Stimulated activated CD8-positive, alpha-beta memory T cell treated with anti-CD3 and anti-CD28 coated beads, Interleukin-7, amount 100 ng/mL, for 1 hour (primary cell): ENCODE measurements at regions not wholly inside any gene's neighbourhood (a gene's known extent, or its start where the extent isn't known, plus 50 kb on each side); places are given as distances from the start of the nearest gene placed in this dataset.

Experiments
- DNase-seq, 2 donors: peaks; one replicate each; pipeline ENCODE4 v3.0.0-alpha.2; 2020; ENCODE audit warnings: low read depth in 2 of 2

DNA sequence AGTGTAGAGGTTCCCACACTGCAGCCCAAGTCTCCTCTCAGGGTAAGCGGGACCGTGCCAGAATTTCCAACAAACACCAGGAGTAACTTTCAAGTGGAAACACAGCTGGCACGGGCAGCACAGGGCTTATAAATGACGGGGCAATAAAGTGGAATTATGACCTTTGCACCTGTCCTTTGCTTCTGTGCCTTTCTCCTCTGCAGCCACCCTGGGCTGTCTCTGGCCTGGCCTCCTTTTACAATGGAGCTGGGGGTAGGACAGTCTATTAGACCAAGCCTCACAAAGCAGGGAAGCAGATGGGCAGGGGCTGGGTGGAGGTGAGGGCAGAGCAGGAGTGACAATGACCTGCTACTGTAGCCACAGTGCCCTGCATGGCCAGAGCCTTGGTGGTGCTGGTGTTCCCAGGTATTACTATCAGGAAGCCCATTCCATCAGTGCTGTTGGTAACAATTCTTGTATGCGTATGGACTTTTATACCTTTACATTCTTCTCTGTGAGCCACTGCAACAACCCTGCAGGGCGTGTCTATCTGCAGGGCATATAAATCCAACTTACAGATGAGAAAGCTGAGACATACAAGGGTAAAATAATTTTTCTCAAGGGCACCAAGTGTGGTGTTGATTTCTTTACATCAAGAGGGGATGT lies 387.8 kb downstream of the CTTN start:
- DNase-seq: no peak

DNA sequence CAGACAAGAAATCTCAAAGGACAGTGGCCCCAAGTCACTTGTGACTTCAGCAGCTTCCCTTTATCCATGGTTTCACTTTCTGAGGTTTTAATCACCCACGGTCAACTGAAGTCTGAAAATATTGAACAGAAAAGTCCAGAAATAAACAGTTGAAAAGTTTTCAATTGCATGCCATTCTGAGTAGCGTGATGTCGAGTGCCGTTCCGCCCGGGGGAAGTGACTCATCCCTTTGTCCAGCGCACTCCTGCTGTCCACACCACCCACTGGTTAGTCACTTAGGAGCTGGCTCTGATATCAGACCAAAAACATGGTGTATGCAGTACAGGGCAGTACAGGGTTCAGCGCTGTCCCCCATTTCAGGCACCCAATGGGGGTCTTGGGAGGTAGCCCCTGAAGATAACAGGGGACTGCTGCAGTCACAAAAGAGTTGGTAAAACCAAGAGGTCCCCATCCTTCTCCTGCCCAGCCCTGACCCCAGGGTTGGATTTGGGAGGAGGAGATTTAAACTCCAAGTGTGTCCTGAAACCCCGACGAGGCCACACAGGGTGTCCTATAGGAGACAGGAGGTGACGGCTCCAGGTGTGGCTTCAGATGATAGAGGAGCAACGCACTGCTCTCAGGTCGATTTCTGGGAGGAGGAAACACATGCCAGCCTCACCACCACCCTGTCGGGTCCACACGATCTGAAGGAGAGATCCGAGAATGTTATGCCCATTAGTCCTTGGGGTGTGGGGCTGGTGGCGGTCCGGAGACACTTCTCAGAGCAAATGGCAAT lies 390.1 kb downstream of the CTTN start:
- DNase-seq: no peak

- DNase-seq: no peak
Measured at GRCh38 chr11:70790671-70791300, 392.5 kb downstream of the CTTN start.

- no peak for DNase-seq
Measured at GRCh38 chr11:70796648-70797227, 398.4 kb downstream of the CTTN start.

DNA sequence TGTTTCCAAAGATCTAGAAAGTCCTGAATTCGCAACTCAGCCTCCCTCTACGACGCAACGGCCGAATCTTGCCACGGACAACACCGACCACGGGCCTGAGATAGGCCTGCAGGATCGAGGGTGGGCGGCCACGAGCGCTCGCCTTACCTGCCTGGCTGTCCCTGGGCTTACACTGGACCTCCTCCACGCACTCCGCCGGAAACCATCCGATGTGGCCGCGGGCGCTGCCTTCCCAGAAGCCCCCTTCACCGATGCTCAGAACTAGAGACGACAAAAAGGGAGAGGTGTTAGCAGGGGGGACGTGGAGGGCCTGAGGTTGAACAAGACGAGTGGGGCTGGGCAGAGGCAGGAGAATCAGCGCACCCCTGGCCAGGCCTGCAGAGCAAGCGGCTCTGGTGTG lies 400.0 kb downstream of the CTTN start:
- DNase-seq: no peak

GRCh38 chr11:70799386-70799785 lies 401.1 kb downstream of the CTTN start:
- no peak for DNase-seq

DNA sequence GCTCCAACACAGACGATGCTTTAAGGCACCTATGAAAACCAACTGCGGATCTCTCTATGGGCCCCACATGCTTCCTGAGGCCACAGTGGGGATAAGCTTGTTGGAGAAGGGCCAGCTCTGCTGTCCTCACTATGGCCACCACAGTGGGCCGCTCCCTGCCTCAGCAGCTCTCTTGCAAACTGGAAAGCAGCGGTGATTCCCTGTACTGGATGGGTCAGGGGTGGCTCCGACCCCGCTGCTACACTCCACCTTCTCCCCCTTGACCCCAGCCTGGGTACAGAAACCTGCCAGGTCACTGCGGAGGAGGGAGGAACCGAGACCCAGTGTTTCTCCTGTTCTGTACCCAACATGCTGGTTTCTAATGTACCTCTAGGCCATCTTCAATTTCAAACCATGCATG lies 403.9 kb downstream of the CTTN start:
- no peak for DNase-seq

GRCh38 chr11:70804139-70804837 lies 406.0 kb downstream of the CTTN start:
- DNase-seq: no peak

DNA sequence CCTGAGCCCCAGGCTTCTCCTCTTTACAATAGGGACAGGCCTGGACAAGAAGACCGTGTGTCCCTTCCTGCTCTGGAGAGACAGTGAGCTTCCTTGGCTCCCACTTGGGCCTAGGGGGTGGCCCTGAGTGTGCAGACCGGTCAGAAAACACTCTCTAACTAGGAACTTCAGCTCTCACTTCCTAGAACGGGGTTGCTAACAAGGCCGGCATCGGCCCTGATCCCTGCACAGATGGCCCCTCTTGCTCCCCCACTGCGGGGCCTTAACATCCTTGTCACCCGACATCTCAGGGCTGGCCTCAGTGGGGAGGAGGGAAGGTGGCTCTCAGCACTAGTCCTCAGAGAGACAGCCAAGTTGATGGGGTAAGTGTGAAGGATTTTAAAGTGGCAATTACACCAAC lies 406.9 kb downstream of the CTTN start:
- DNase-seq: no peak

GRCh38 chr11:70805971-70806370 lies 407.6 kb downstream of the CTTN start:
- no peak for DNase-seq

- no peak for DNase-seq
Measured at GRCh38 chr11:70806461-70807194, 408.3 kb downstream of the CTTN start.

GRCh38 chr11:70807195-70807543 lies 408.8 kb downstream of the CTTN start:
- no peak for DNase-seq

DNA sequence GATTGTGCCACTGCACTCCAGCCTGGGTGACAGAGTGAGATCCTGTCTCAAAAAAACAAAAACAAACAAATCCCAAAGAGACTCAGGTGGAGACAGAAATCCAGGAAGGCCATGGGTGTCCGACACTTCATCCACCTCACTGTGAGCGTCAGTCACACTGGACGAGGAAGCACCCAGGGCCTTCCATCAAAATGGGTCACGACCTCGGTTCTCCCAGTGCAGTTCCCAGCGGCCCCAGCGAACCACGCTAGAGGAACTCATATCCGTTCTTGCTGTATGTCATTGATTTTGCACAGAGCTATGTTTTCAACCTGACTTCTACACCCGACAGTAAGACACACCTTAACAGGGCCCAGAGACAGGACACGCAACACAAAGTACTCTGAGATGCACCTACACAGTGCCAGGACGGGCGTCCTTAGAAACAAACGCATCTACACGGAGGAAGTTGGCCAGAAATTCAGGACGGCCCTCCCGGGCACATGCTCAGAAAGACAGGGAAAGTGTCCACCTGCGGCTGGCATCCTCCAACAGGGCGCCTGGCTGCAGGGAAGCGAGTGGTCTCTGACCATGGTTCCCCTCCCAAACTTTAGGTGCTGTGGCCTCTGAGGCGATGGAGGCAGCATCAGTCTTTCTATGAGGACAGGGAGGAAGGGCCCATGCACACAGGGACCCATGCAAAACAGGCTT lies 410.5 kb downstream of the CTTN start:
- no peak for DNase-seq

GRCh38 chr11:70810133-70810532 lies 411.8 kb downstream of the CTTN start:
- no peak for DNase-seq

- DNase-seq: no peak
Measured at GRCh38 chr11:70810681-70811080, 412.4 kb downstream of the CTTN start.

- DNase-seq: no peak
Measured at GRCh38 chr11:70811483-70811882, 413.2 kb downstream of the CTTN start.

GRCh38 chr11:70811915-70812314 lies 413.6 kb downstream of the CTTN start:
- DNase-seq: no peak

DNA sequence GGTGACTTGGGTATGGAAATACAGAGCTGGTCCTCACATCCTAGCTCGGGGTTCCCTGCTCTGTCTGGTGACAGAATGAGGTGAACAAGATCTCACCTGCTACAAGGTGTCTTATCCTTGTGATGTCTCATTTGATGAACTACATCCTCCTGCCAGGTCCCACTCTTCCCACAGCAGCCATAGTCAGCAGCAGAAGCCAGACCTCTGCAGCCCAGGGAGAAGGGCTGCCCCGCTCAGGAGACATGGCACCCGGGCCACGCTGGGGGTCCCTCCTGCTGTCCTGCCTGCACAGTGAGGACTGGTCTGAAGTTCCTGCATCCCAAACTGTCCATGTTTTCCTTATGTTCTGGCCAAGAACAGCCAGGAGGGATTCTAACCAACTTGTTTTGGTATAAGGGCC lies 414.1 kb downstream of the CTTN start:
- no peak for DNase-seq

DNA sequence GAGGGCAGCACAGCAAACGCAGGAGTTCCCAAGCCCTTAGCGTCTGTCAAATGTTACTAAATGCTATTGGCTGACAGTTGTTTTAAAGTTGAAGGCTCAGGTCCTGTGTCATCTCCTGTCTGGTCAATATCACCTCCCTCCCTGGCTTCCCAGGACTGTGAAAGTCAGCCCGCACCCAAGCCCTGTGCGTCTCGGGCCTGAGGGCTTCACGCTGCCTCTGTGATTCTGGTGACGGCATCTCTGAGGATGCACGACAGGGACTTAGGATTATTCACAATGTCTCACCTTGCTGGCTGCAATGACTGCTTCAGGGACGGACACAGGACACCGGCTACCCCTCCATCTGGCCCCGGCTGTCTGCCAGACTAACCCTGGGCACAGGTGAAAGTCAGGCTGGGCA lies 415.3 kb downstream of the CTTN start:
- DNase-seq: no peak

- no peak for DNase-seq
Measured at GRCh38 chr11:70815485-70815832, 417.1 kb downstream of the CTTN start.

DNA sequence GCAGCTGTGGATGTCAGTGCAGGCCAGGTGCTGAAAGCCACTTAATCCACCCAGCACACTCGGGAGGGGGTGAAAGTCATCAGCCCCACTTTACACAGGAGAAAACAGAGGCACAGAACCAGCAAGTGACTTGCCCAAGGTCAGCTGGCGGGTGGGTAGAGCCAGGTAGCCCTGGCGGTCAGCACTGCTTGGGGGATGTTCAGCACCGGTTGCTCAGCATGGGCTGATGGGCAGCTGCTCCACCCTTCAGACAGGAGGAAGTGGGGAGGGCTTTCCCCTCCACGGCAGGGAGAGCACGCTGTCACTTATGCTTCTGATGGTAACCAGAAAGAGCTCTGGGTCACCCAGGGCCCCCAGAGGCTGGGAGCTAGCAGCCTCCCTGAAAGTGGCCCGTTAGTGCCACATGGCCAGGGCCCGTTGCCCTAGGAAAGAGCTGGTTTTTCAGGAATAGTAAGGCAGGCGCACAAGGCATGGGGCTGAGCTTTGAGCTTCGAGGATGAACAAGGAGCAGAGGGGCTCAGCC lies 417.9 kb downstream of the CTTN start:
- DNase-seq: no peak
